HUDEP-2 (cell line): ENCODE measurements at regions not wholly inside any gene's neighbourhood (a gene's known extent, or its start where the extent isn't known, plus 50 kb on each side); places are given as distances from the start of the nearest gene placed in this dataset.
"Not testable (repeated sequence)": the region's sequence is repeated elsewhere in the genome, so short reads cannot be mapped to it uniquely, and the experiment has no call there.

Source experiments
- DNase-seq, 76 experiments: peaks; one replicate each; lab custom pipeline; 2025; ENCODE audit not compliant: unreplicated experiment in 76 of 76; lab: John Stamatoyannopoulos, UW

DNA sequence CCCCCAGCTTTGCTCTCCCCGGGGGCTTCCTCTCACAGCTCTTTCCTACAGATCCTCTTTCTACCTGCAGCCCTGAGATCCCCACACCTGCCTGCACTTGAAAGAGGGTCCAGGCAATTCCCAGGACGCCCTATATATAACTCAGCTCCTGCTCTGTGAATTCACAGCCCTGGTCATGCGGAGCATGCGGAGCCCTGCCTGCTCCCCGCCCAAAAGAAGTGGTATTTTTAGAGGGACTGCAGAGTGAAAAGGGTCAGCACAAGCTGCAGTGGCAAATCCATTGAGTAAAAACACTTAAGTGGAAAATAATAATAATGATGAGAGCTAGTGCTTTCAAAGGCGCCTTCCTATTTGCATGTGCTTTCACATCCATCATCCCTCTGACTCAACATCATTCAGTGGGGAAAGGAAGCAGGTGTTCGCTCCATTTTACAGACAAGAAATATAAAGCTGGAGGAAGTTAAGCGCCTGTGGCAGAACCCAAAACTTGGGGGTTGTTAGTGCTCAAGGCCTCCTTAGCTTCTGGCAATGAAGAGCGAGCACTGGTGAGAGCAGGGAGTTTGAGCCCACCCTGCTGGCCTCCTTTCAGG lies 76.3 kb upstream of the LIPC start:
- no peak for DNase-seq

DNA sequence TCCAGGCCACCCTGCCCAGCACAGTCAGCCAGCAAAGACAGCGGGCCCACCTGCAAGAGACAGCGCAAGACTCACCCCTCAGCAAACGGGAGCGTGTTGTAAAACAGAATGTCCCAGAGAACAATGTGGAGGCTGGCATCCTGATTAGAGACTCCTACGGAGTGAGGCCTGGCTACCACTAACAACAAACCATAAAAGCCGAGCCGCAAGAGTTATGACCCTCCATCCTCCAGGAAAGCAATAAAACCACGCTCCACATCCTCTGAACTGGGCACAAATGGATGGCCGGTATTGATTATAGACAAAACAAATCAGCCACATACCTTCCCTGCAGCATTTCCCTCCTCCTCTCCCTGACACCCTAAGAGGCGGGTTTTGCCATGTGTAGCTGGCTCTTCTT lies 75.8 kb upstream of the LIPC start:
- no peak for DNase-seq

DNA sequence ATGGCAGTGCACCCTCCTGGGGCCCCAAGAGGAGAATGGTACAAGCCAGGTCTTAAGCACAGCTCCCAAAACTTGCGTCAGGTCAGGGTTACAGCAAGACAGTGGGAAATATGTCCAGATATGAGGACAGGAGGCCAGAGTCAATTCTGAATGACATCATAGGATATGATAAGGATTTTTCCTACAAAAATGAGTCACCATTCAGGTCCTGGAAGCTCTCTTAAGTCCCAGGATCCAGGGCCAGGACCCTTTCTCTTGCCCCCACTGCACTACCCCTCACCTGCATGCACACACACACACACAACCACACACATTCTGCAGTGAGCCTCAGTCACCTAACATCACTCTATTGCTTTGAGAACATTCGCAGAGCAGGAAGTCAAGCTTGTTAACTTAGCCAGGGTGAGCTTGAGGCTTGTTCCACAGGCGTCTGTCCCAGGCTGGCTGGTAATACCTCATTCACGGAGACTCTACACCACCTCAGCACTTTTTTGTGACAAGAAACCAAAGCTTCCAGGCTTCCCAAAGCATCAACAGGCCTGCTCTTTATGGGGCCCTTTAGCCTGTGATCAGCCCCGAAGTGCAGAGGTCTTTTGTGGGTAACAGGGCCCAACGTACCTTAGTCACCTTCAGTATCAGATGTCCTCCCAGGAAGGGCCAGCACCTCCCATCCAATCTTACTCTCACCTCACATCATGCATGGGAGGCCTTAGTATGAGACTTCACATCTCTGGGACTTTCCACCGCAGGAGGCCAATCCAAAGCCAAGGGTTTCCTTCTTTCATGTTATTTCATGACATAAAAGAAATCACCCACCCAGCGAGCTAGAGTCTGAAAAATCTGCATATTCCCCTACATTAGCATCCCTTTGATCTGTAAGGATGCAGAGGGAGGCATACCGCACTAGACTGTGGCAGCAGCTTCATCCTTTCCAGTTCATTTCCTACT lies 74.0 kb upstream of the LIPC start:
- DNase-seq: no peak

GRCh38 chr15:58360421-58361090 lies 71.2 kb upstream of the LIPC start:
- DNase-seq: no peak

DNA sequence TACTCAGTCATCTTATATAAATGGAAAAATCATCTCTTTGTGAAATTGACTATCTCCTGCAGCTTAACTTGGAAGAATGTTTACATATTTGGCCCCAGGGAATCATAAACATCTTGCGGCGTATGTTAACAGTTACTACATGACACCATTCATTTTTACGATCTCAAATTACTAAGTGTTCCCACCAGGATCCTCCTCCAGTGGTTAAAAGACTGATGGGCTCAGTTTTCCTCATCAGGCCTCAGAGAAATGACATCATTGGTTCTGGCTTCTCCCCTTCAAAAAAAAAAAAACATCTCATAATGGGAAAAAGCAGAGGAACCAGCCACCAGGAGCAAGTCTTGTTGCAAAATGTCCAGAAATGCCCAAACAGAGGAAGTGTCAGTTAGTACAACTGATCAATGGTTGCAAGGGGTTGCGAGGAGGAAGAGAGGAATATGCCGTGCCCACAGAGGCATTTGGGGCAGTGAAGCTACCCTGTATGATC lies 70.5 kb upstream of the LIPC start:
- no peak for DNase-seq

GRCh38 chr15:58362262-58362922 lies 69.4 kb upstream of the LIPC start:
- no peak for DNase-seq

DNA sequence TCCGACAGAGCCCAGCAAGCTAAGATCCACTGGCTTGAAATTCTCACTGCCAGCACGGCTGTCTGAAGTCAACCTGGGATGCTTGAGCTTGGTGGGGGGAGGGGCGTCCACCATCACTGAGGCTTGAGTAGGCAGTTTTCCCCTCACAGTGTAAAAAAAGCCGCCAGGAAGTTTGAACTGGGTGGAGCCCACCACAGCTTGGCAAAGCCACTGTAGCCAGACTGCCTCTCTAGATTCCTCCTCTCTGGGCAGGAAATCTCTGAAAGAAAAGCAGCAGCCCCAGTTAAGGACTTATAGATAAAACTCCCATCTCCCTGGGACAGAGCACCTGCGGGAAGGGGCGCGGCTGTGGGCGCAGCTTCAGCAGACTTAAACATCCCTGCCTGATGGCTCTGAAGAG lies 68.7 kb upstream of the LIPC start:
- not testable (repeated sequence) for DNase-seq

DNA sequence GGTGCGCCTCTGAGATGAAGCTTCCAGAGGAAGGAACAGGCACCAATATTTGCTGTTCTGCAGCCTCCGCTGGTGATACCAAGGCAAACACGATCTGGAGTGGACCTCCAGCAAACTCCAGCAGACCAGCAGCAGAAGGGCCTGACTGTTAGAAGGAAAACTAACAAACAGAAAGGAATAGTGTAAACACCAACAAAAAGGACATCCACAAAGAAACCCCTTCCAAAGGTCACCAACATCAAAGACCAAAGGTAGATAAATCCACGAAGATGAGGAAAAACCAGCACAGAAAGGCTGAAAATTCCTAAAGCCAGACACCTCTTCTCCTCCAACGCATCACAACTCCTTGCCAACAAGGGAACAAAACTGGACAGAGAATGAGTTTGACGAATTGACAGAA lies 68.1 kb upstream of the LIPC start:
- not testable (repeated sequence) for DNase-seq

DNA sequence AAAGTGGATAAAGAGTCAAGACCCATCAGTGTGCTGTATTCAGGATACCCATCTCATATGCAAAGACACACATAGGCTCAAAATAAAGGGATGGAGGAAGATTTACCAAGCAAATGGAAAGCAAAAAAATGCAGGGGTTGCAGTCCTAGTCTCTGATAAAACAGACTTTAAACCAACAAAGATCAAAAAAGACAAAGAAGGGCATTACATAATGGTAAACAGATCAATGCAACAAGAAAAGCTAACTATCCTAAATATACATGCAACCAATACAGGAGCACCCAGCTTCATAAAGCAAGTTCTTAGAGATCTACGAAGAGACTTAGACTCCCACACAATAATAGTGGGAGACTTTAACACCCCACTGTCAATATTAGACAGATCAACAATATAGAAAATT lies 66.7 kb upstream of the LIPC start:
- DNase-seq: not testable (repeated sequence)

DNA sequence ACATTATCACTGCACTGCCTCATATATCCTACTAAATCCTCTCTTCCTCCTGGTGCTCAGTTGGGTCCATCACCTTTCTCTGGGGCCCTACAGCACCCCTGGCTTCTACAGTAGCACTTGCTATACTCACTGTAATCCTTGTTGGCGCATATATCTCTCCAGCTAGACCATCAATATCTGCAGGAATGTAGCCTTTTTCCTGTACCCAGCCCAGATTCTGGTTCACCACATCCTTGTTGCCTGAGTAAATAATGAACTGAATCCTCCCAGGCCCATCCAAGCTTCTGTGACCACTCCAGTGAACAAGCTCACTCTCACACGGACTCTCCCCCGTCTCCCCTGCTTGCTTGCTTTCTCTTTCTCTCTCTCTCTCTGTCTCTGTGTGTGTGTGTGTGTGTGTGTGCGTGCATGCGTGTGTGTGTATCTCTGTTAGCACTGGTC lies 62.5 kb upstream of the LIPC start:
- DNase-seq: no peak

- no peak for DNase-seq
These were observed 61.8 kb upstream of the LIPC start for GRCh38 chr15:58369956-58370355.

- no peak for DNase-seq
These were observed 57.6 kb upstream of the LIPC start for GRCh38 chr15:58374147-58374546.

DNA sequence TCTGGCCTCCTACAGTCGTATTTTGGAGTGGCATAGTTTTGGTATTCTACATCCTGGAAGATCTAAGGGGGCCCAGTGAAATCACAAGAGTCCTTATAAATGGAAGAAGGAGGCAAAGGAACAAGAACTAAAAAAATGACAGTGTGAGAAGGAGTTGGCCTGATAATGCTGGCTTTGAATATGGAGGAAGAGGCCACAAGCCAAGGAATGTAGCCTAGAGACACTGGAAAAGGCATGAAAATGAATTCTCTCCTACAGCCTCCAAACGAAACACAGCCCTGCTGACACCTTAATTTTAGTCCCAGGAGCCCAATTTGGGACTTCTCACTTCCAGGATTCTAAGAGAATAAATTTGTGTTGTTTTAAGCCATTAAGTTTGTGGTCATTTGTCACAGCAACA lies 54.6 kb upstream of the LIPC start:
- no peak for DNase-seq

DNA sequence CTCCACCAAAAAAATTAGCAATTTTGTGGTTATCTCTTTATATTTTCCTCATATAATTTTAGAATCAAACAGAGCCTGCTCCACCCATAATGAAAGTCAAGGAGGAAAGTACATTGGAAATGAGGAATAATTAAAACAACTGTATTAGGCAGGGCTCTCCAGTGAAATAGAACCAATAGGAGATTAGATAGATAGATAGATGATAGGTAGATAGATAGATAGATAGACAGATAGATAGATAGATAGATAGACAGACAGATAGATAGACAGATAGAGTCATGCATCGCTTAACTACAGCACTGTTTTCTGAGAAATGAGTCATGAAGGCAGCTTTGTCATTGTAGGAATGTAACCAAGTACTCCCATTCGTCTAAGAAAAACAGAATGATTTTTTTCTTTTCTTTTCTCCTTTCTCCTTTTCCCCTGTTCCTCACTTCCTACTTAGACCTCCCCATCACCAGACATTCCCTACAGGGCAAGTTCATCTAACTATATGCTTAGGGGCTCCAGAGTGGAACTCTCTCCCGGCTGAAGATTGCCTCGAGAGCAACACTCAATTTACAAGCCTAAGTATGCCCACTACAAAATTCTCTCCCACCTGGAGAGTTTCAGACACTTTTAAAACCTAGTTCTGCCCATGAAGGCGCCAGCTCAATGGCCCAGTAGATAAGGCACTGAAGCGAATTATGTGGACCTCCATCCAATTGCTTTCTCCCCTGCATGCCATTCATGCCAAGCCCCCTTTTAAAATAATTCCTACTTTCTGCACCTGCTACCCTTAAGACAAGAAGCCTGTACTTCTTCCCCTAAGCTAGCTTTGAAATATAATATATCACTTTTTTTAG lies 53.3 kb upstream of the LIPC start:
- no peak for DNase-seq

DNA sequence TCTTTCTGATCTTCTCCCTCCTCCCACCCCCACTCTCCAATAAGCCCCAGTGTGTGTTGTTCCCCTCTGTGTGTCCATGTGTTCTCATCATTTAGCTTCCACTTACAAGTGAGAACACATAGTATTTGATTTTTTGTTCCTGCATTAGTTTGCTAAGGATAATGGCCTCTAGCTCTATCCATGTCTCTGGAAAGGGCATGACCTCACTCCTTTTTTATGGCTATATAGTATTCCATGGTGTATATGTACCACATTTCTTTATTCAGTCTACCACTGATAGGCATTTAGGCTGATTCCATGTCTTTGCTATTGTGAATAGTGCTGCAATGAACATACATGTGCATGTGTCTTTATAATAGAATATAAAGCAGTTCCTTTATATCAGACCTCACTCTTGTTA lies 52.3 kb upstream of the LIPC start:
- not testable (repeated sequence) for DNase-seq

GRCh38 chr15:58380280-58380945 lies 51.4 kb upstream of the LIPC start:
- no peak for DNase-seq

GRCh38 chr15:58381697-58382096 lies 50.1 kb upstream of the LIPC start:
- no peak for DNase-seq
